Activated CD8-positive, alpha-beta T cell treated with anti-CD3 and anti-CD28 coated beads for 36 hours (primary cell): ENCODE measurements at regions not wholly inside any gene's neighbourhood (a gene's known extent, or its start where the extent isn't known, plus 50 kb on each side); places are given as distances from the start of the nearest gene placed in this dataset.

ENCODE experiments used
- ATAC-seq: fragments of 200-7000 bp; cut with Tn5 transposase; one replicate; pipeline ENCODE4 v1.10.0; 2021; ENCODE audit warnings: mild to moderate bottlenecking, moderate library complexity
- CTCF ChIA-PET: fragments of 350-600 bp; sonication (Branson Sonifier 250); formaldehyde crosslinking; loops from one replicate; lab custom pipeline; 2021; ENCODE audit warnings: antibody characterized with exemption; lab: Charles Lee
- POLR2A ChIA-PET: fragments of 350-600 bp; sonication (Branson Sonifier 250); formaldehyde crosslinking; loops from one replicate; lab custom pipeline; 2021; ENCODE audit warnings: antibody characterized with exemption; lab: Charles Lee
- DNase-seq: peaks from one replicate; pipeline ENCODE4 v3.0.0-alpha.2; 2020
- H3K27ac Mint-ChIP-seq: one replicate; pipeline ENCODE4 v1.8.0; 2021; ENCODE audit warnings: mild to moderate bottlenecking, mixed read lengths
- H3K27me3 Mint-ChIP-seq: one replicate; pipeline ENCODE4 v1.8.0; 2021; ENCODE audit warnings: mixed read lengths
- H3K36me3 Mint-ChIP-seq: one replicate; pipeline ENCODE4 v1.8.0; 2021; ENCODE audit warnings: low read depth, mixed read lengths
- H3K4me1 Mint-ChIP-seq: one replicate; pipeline ENCODE4 v1.8.0; 2021; ENCODE audit warnings: low read depth, mixed read lengths
- H3K4me3 Mint-ChIP-seq: one replicate; pipeline ENCODE4 v1.8.0; 2021; ENCODE audit warnings: mild to moderate bottlenecking, moderate library complexity, mixed read lengths
- H3K9me3 Mint-ChIP-seq: one replicate; pipeline ENCODE4 v1.8.0; 2021; ENCODE audit warnings: mixed read lengths
- CTCF ChIP-seq: fragments of 200-600 bp; IDR thresholded peaks from one replicate; pipeline ENCODE4 v1.8.0; 2022; ENCODE audit warnings: antibody characterized with exemption, mild to moderate bottlenecking
- intact Hi-C: fragments of 100-400 bp; cut with micrococcal nuclease; formaldehyde crosslinking; loops from one replicate; pipeline ENCODE4 v1.10.0; 2022

DNA sequence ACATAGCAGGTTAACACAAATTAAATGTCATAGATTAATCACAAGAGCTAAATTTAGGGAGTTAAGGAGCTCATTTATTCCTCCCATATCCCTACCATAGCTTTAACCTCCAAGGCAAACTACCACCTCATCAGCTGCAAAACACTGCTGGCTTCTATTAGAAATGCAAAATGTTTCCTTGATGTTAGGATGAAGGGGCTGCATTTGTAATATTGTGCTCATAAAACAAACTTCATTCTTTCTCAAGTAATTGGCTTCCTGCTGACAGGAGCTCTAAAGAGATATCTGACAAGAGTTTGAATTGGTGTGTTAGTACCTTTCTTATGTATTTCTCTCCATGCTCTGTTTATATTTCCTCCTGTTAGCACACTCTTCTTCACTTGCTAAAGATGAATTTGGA, 152.1 kb downstream of the OLFM4 start:
- intact Hi-C loops, result no loop called here
- H3K4me3 Mint-ChIP-seq, result no peak overlapping the region
- H3K9me3 Mint-ChIP-seq, result peaks cover 1% of the 10 kb centered on the region
- no peak overlapping the region for H3K27ac Mint-ChIP-seq
- DNase-seq, result no peak
- TF ChIP-seq CTCF, result no peak
- H3K36me3 Mint-ChIP-seq, result no peaks in the 10 kb centered on the region
- no peaks in the 10 kb centered on the region for H3K27me3 Mint-ChIP-seq
- ChIA-PET CTCF (no interaction called here), POLR2A (no interaction called here)
- ATAC-seq, result no peak
- no peaks in the 10 kb centered on the region for H3K4me1 Mint-ChIP-seq

- Mint-ChIP-seq H3K27me3 (no peaks in the 10 kb centered on the region), H3K27ac (no peak overlapping the region), H3K36me3 (no peaks in the 10 kb centered on the region), H3K4me1 (no peaks in the 10 kb centered on the region), H3K9me3 (peaks cover 1% of the 10 kb centered on the region), H3K4me3 (no peak overlapping the region)
- TF ChIP-seq CTCF, result no peak
- no peak for DNase-seq
- ChIA-PET POLR2A (no interaction called here), CTCF (no interaction called here)
- intact Hi-C loops, result no loop called here
- no peak for ATAC-seq
These were observed 154.1 kb downstream of the OLFM4 start for GRCh38 chr13:53182724-53183123.

GRCh38 chr13:53188120-53188519, 159.5 kb downstream of the OLFM4 start:
- DNase-seq, result no peak
- ATAC-seq, result no peak
- CTCF ChIA-PET, result no interaction called here

GRCh38 chr13:53189162-53189561, 160.5 kb downstream of the OLFM4 start:
- intact Hi-C loops, result no loop called here
- Mint-ChIP-seq H3K9me3 (peaks cover 1% of the 10 kb centered on the region), H3K36me3 (no peaks in the 10 kb centered on the region), H3K27me3 (no peaks in the 10 kb centered on the region), H3K4me3 (no peak overlapping the region), H3K4me1 (no peaks in the 10 kb centered on the region), H3K27ac (no peak overlapping the region)
- CTCF ChIA-PET, result no interaction called here
- no peak for DNase-seq
- POLR2A ChIA-PET, result no interaction called here
- ATAC-seq, result no peak
- no peak for TF ChIP-seq CTCF

More at GRCh38 chr13:53188120-53188519, 159.5 kb downstream of the OLFM4 start:
- intact Hi-C loops, result no loop called here
- POLR2A ChIA-PET, result no interaction called here
- Mint-ChIP-seq H3K27ac (no peak overlapping the region), H3K4me1 (no peaks in the 10 kb centered on the region), H3K36me3 (no peaks in the 10 kb centered on the region), H3K4me3 (no peak overlapping the region), H3K27me3 (no peaks in the 10 kb centered on the region), H3K9me3 (peaks cover 1% of the 10 kb centered on the region)
- TF ChIP-seq CTCF, result no peak

DNA sequence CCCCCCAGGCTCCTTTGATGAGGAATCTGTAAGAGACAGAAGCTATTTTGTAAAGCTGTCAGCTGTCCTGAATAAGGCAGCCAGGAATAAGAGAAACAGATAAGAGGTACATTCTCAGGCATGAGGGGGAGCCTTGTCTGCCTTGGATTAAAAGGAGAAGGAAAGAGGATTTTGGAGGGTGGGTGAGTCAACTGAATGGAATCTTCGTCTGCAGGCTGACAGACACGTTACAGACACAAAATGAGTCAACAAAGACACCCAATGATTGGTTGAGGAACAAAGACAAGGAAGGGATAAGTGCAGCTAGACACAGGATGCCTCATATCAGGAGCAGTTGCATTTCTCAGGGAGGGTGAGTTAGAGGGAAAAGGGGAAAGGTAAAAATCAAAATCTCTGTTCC, 162.5 kb downstream of the OLFM4 start:
- no peak for TF ChIP-seq CTCF
- DNase-seq, result no peak
- H3K9me3 Mint-ChIP-seq, result no peaks in the 10 kb centered on the region
- no peaks in the 10 kb centered on the region for H3K27me3 Mint-ChIP-seq
- no peaks in the 10 kb centered on the region for H3K4me1 Mint-ChIP-seq
- intact Hi-C loops, result no loop called here
- H3K4me3 Mint-ChIP-seq, result no peak overlapping the region
- ChIA-PET CTCF (interaction anchor here (1.6 kb wide), 1 partner anchor 24 kb away, joined by 4 read pairs; no protein-coding TSS in a partner anchor), POLR2A (no interaction called here)
- ATAC-seq, result no peak
- no peaks in the 10 kb centered on the region for H3K36me3 Mint-ChIP-seq
- no peak overlapping the region for H3K27ac Mint-ChIP-seq
